ENCODE measurements at regions not wholly inside any gene's neighbourhood (a gene's known extent, or its start where the extent isn't known, plus 50 kb on each side); places are given as distances from the start of the nearest gene placed in this dataset.

GRCh38 chr2:33859176-33859575 lies 260.1 kb upstream of the FAM98A start:
- TF ChIP-seq, protein P1, sequence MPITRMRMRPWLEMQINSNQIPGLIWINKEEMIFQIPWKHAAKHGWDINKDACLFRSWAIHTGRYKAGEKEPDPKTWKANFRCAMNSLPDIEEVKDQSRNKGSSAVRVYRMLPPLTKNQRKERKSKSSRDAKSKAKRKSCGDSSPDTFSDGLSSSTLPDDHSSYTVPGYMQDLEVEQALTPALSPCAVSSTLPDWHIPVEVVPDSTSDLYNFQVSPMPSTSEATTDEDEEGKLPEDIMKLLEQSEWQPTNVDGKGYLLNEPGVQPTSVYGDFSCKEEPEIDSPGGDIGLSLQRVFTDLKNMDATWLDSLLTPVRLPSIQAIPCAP (CRISPR knock-in tag; IDR thresholded peaks at IDR 0.05) = no peak
- TF ChIP-seq MXD4 (CRISPR knock-in tag; IDR thresholded peaks at IDR 0.05; ENCODE audit: borderline replicate concordance) (no peak), HMGA2 (CRISPR knock-in tag; IDR thresholded peaks at IDR 0.05) (no peak), E2F4 (CRISPR knock-in tag; IDR thresholded peaks at IDR 0.05; ENCODE audit: borderline replicate concordance, low read depth) (no peak), NFE2L1 (CRISPR knock-in tag; IDR thresholded peaks at IDR 0.05) (no peak)
- TF ChIP-seq, protein P2, sequence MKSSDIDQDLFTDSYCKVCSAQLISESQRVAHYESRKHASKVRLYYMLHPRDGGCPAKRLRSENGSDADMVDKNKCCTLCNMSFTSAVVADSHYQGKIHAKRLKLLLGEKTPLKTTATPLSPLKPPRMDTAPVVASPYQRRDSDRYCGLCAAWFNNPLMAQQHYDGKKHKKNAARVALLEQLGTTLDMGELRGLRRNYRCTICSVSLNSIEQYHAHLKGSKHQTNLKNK (CRISPR knock-in tag; IDR thresholded peaks at IDR 0.05) = no peak
- H3K4me3 Mint-ChIP-seq = no peak overlapping the region
- ChIA-PET POLR2A (no interaction called here), CTCF (no interaction called here)
- peak overlapping the region; percentile 11; the same call in 1 of the 2 replicates for H3K27ac Mint-ChIP-seq
- H3K9me3 Mint-ChIP-seq = peaks cover 67% of the 10 kb centered on the region
- peaks cover 40% of the 10 kb centered on the region for H3K36me3 Mint-ChIP-seq
- H3K27me3 Mint-ChIP-seq (ENCODE audit: low read depth) = peaks cover 4% of the 10 kb centered on the region
- ATAC-seq (no peak), DNase-seq (ENCODE audit: low spot score) (no peak)
- peaks cover 17% of the 10 kb centered on the region for H3K4me1 Mint-ChIP-seq

DNA sequence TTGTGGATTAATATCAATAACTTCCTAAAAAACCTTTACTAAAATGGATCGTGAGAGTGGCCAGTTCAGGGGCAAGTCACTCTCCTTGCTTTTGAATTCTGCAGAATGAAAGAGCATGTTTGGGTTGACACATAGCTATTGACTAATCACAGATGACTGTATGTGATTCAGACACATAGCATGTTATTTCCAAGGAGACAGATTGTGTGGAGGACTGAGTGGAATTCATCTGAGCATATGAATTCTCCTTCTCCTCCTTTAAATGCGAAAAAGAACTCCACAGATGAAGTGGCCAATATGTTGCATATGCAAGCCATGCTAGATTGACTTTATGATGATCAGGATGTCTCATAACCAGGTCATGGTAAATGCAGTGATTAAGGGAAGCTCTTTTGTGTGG lies 249.4 kb upstream of the FAM98A start:
- ATAC-seq (no peak), DNase-seq (ENCODE audit: low spot score) (no peak)
- TF ChIP-seq KAT7 (CRISPR knock-in tag; IDR thresholded peaks at IDR 0.05; ENCODE audit: borderline replicate concordance) (no peak), SOX15 (CRISPR knock-in tag; IDR thresholded peaks at IDR 0.05) (no peak), RELA (CRISPR knock-in tag; IDR thresholded peaks at IDR 0.05; ENCODE audit: borderline replicate concordance) (no peak), CREM (CRISPR knock-in tag; IDR thresholded peaks at IDR 0.05) (no peak), PREB (CRISPR knock-in tag; IDR thresholded peaks at IDR 0.05; ENCODE audit: borderline replicate concordance) (no peak), FOXK1 (CRISPR knock-in tag; IDR thresholded peaks at IDR 0.05) (no peak), ZNF423 (CRISPR knock-in tag; IDR thresholded peaks at IDR 0.05) (no peak), ZNF219 (CRISPR knock-in tag; IDR thresholded peaks at IDR 0.05; ENCODE audit: borderline replicate concordance) (no peak), CREB1 (CRISPR knock-in tag; IDR thresholded peaks at IDR 0.05) (no peak), ZSCAN18 (CRISPR knock-in tag; IDR thresholded peaks at IDR 0.05) (no peak), FOXP1 (CRISPR knock-in tag; IDR thresholded peaks at IDR 0.05; ENCODE audit: borderline replicate concordance) (no peak), ELF4 (CRISPR knock-in tag; IDR thresholded peaks at IDR 0.05; ENCODE audit: low read depth) (no peak), SMAD4 (CRISPR knock-in tag; IDR thresholded peaks at IDR 0.05) (no peak), ZNF263 (CRISPR knock-in tag; IDR thresholded peaks at IDR 0.05; ENCODE audit: low read depth) (no peak)
- TF ChIP-seq, protein P1 (CRISPR knock-in tag; IDR thresholded peaks at IDR 0.05) = no peak
- TF ChIP-seq, protein P3, sequence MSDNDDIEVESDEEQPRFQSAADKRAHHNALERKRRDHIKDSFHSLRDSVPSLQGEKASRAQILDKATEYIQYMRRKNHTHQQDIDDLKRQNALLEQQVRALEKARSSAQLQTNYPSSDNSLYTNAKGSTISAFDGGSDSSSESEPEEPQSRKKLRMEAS (CRISPR knock-in tag; IDR thresholded peaks at IDR 0.05) = no peak
- TF ChIP-seq, protein P4, sequence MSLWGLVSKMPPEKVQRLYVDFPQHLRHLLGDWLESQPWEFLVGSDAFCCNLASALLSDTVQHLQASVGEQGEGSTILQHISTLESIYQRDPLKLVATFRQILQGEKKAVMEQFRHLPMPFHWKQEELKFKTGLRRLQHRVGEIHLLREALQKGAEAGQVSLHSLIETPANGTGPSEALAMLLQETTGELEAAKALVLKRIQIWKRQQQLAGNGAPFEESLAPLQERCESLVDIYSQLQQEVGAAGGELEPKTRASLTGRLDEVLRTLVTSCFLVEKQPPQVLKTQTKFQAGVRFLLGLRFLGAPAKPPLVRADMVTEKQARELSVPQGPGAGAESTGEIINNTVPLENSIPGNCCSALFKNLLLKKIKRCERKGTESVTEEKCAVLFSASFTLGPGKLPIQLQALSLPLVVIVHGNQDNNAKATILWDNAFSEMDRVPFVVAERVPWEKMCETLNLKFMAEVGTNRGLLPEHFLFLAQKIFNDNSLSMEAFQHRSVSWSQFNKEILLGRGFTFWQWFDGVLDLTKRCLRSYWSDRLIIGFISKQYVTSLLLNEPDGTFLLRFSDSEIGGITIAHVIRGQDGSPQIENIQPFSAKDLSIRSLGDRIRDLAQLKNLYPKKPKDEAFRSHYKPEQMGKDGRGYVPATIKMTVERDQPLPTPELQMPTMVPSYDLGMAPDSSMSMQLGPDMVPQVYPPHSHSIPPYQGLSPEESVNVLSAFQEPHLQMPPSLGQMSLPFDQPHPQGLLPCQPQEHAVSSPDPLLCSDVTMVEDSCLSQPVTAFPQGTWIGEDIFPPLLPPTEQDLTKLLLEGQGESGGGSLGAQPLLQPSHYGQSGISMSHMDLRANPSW (CRISPR knock-in tag; conservative IDR thresholded peaks at IDR 0.05; ENCODE audit: low read depth) = no peak
- H3K27me3 Mint-ChIP-seq (ENCODE audit: low read depth) = peaks cover 3% of the 10 kb centered on the region; the same call in 1 of the 2 replicates
- H3K9me3 Mint-ChIP-seq = peaks cover 49% of the 10 kb centered on the region
- ChIA-PET POLR2A (no interaction called here), CTCF (no interaction called here)
- no peak overlapping the region for H3K4me3 Mint-ChIP-seq
- H3K4me1 Mint-ChIP-seq = peaks cover 4% of the 10 kb centered on the region; the same call in 1 of the 2 replicates
- no peak overlapping the region for H3K27ac Mint-ChIP-seq
- H3K36me3 Mint-ChIP-seq = peaks cover 27% of the 10 kb centered on the region

Data from WTC11 (cell line).